Right hindlimb (tissue), 1 donor: ENCODE measurements at regions not wholly inside any gene's neighbourhood (a gene's known extent, or its start where the extent isn't known, plus 50 kb on each side); places are given as distances from the start of the nearest gene placed in this dataset.

Experiments used
- DNase-seq: peaks from one replicate; pipeline ENCODE4 v3.0.0-alpha.2; 2018

DNA sequence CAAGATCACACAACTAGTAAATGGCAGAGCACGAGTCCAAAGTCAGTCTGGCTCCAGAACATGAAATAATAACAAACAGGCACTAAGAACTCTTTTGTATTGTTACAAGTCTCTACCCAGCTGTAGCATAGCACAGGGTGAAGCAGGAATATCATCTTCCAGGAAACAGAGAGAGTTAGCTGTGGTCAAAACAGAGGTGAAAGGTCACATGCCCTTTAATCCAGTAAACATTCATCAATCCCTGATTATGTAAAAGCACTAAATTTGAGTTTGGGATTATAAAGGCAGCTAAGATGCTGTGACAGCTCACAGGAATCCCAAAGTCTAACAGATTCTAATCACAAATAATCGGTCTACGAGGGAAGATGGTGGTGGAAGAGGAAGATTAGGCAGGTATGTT, 133.0 kb upstream of the ASTN2 start:
- no peak for DNase-seq

DNA sequence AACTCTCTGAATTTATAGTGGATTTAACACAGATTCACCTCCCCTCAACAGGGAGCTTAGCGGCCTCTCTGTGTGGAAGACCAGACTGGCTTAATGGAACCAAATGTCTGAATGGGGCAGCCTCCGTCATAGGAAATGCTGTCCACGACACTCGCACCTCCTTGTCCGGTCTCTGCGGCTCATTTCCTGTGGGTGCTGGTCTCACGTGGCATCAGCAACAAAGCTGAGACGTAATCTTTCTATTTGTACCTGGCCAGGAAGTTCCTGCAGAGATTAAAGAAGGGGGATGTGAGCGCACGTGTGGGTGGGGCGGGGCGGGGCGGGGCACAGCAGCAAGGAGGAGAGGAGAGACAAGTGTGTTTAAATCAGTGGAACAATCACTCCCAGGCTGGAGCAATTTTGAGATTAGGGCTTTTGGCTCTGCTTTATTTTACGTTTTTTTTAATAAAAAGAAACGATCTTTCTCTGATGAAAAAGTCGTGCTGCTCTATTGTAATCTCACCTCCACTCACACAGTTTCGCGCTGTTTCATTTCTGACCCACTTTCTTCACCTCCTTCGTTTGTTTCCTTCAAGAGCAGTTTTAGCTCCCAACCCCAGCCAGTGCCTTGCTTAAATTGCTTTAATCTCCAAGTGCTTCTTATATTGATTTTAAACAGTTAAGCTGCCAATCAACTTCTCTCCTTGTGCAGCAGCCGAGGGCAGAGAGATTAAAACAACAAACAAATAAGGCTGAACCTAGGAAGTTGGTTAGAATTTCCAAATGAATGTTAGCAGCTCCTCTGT, 132.2 kb upstream of the ASTN2 start:
- DNase-seq: peak; percentile 21

- no peak for DNase-seq
Measured at GRCh38 chr9:117545846-117546245, 131.0 kb upstream of the ASTN2 start.

GRCh38 chr9:117543089-117543488, 128.2 kb upstream of the ASTN2 start:
- no peak for DNase-seq

GRCh38 chr9:117542021-117542420, 127.2 kb upstream of the ASTN2 start:
- no peak for DNase-seq

GRCh38 chr9:117541181-117541580, 126.3 kb upstream of the ASTN2 start:
- DNase-seq: no peak

- no peak for DNase-seq
Measured at GRCh38 chr9:117535973-117536372, 121.1 kb upstream of the ASTN2 start.

DNA sequence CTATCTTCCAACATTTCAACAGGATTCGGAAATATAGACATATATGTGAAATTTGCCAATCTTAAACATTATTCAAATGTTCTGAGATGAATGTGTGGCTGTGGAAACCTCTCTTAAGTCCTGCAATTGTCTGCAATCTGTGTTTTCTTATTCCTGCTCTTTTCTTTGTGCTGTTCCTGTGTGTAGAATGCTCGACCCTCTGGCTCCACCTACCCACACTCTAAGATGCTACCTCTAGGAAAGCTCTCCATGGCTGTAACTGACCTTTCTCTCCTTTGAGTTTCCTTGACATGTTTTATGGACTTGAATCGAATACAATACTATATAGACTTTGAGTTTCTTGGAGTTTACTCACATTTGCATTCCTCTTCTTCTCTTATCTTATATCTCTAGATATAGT, 120.6 kb upstream of the ASTN2 start:
- DNase-seq: no peak

DNA sequence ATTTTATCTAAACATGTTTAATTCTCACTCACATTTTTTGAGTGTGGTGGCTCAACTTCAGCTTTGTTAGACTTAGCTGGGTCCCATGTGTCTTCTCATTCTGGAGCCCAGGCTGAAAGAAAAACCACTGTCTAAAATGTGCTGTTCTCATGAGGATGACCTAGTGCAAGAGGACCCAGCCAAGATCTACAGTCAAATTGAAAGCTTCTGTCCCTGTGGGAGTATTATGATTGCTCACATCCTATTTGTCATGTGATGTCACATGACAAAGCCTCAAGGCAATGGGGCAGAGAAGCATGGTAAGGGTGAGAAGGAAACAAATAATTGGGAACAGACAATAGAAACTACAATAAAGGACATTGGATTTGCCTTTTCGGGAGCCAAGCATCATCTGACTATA, 113.4 kb upstream of the ASTN2 start:
- DNase-seq: no peak

DNA sequence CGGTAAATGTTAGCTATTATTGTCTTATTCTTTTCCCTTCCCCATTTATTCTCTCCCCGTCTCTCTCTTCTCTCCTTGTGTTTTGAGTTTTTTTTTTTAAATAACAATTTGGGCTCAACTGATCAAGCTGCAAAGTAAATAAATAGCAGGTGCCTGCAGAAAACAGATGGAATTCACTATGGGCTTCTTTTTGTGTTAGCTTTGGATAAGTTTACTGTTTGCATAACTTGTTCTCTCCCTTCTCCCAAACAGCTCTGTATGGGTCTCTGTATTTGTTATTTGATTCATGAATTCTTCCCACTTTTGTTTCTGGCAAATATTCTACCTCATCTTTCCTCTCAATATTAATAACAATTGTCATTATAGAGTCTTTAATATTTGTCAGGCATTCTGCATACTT, 111.8 kb upstream of the ASTN2 start:
- no peak for DNase-seq

DNA sequence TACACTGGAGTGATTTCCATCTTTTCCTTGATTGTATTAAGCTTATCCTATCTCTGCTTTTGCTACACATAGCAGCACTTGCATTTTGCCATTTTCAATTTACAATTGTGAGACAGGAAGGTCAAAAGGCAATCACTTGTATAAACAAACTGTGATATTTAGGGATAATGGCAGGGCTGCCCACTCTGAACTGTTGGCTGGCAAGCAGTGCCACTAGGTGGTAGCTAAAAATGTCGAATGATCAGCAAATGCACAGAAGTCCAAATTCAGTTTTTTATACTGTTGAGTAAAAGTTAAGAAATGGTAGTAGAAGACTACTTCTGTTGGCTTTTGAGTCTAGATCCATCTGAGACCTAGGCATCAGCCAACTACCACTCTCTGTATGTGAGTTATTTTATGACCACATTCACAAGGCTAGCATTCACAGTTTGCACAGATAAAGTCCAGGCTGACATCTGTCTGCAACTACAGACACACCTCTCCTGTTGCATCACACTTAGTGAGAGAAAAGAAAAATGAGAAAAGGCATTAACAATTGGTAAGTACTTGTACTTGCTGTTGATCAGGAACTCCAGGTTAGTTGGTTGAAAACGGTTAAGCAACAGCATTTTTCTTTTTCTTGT, 108.8 kb upstream of the ASTN2 start:
- DNase-seq: no peak

DNA sequence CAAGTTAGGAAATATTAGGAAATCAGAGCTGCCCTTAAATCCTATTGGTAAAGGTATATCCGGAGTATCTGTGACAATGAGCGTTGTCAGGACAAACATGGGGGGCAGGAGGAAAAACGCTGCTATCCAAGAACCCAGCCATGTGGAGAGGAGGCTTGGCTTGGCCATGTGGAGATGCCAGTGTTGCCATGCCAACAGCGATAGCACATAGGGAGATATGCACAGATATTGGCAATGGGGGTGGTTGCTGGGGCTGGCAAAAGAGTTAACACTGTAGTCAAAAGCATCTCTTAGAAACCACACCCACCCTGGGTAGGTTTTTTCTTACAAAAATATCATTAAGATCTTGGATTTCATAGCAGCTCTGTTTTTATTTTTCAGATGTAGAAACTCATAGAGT, 106.4 kb upstream of the ASTN2 start:
- no peak for DNase-seq

- no peak for DNase-seq
Measured at GRCh38 chr9:117516676-117517632, 102.1 kb upstream of the ASTN2 start.

DNA sequence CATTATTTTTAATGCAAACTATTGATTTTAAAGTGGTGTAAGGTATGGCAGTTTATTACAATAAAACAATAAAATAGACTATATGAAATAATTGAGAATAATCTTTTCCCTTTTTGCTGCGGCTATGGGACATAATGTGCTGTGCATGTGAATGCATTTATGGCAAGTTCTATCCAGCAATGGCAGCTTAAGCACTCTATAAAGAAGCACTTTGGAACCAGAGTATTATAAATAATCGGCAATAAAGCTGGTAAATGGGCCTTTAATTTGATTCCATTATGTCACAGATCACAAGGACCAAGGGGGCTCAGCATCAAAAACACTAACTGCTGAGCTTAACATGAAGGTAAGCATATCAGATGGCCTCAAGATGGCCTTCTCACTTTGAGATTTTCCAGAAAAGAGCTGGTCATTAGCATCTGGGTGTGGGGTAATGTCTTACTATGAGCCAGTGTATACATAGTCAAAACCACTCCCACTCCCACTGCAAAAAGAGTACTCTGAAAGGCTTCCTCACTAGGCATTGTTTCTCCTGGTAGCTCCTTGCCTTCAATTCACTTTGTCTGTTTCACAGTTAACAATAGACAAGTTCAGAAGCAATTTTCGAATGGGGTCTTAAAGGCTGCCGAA, 97.1 kb upstream of the ASTN2 start:
- no peak for DNase-seq

DNA sequence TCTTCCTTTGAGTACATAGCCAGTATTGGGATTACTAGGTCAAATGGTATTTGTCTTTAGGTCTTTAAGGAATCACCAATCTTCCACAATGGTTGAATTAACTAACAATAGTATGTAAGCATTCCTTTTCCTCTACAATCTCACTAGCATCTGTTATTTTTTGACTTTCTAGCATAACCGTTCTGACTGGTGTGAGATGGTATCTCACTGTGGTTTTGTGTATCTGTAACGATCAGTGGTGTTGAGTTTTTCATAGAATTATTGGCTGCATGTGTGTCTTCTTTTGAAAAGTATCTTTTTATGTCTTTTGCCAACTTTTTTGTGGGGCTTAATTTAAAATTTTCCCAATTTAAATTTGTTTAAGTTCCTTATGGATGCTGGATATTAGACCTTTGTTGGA, 81.5 kb upstream of the ASTN2 start:
- no peak for DNase-seq

- no peak for DNase-seq
Measured at GRCh38 chr9:117494401-117495090, 79.7 kb upstream of the ASTN2 start.

GRCh38 chr9:117492476-117492875, 77.6 kb upstream of the ASTN2 start:
- DNase-seq: no peak

DNA sequence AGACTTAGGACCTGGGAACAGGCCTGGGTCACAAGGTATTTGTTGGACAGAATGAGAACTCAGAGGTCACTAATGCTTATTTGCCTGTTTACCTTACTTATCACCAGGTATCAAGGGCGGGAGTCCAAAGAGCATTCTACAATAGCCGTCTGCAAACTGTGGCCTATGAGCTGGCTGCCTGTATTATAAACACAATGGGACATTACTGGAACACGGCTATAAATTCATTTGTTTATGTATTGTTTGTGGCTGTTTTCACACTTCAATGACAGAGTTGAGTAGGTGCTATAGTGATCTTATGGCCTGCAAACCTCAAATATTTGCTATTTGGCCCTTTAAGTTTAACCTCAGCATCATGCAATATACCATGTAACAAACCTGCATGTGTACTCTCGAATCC, 76.6 kb upstream of the ASTN2 start:
- DNase-seq: no peak

DNA sequence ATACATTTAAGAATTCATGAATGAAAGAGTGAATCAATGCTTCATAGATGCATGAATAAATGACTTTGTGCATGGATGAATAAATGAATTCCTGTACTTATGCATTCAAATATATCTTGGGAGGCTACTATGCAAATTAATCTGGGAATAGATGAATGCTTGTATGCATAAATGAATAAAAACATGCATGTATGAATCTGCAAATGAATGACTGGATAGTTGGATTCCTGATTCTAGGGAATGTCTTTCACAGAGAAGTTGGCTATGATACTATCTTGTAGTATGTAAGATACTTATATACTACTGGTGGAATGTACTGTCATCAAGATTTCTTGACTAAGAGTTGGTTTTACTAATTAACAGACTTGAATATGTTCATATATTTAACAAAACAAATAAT, 75.3 kb upstream of the ASTN2 start:
- DNase-seq: no peak

GRCh38 chr9:117488659-117489058, 73.8 kb upstream of the ASTN2 start:
- DNase-seq: no peak

- peak; percentile 79 for DNase-seq
Measured at GRCh38 chr9:117487555-117488175, 72.8 kb upstream of the ASTN2 start.

DNA sequence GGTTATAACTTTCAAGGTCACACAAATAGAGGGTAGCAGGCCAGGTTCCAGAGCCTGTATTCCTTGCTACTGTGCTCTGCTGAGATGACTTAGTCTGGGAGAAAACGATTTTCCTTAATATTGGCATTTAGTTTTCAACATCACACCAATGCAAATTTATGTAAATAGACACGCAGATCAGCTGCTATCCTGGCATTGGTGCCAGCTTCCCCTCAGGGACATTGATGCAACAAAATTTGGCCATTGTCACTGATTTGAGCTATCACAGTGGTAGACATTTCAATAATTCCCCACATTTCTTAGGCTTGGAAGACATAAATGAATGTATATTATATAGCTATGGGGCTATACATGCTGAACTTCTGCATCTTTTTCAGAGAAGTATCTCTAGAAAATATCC, 71.6 kb upstream of the ASTN2 start:
- no peak for DNase-seq
